GM12878 (cell line): ENCODE measurements at regions not wholly inside any gene's neighbourhood (a gene's known extent, or its start where the extent isn't known, plus 50 kb on each side); places are given as distances from the start of the nearest gene placed in this dataset.
"Not testable (repeated sequence)": the region's sequence is repeated elsewhere in the genome, so short reads cannot be mapped to it uniquely, and the experiment has no call there.

Experiments
- CREM ChIP-seq: IDR thresholded peaks from 2 replicates; pipeline ENCODE4 v1.6.1; 2014; ENCODE audit warnings: antibody characterized with exemption, low read depth
- CTCF ChIP-seq, 3 experiments: IDR thresholded peaks in 2 of 3; conservative IDR thresholded peaks in 1 of 3; 2 replicates each; pipeline ENCODE4 v1.5.1; 2011; ENCODE audit warnings: low read depth in 3 of 3, low read length in 3 of 3, mild to moderate bottlenecking in 3 of 3, control low read depth in 2 of 3, moderate library complexity in 2 of 3, inconsistent platforms in 1 of 3, mixed read lengths in 1 of 3; ENCODE audit not compliant: control insufficient read depth in 2 of 3, insufficient read depth in 1 of 3; ENCODE audit errors: extremely low read depth in 1 of 3
- FOS ChIP-seq: IDR thresholded peaks from 3 replicates; pipeline ENCODE4 v1.6.1; 2011; ENCODE audit warnings: borderline replicate concordance; ENCODE audit not compliant: insufficient read length; ENCODE audit errors: extremely low read depth
- KDM1A ChIP-seq: fragments of 200-600 bp; sonication (generic); IDR thresholded peaks from 2 replicates; pipeline ENCODE4 v1.6.1; 2016; ENCODE audit warnings: borderline replicate concordance
- POLR2AphosphoS5 ChIP-seq: IDR thresholded peaks from 2 replicates; pipeline ENCODE4 v1.6.1; 2011; ENCODE audit warnings: mild to moderate bottlenecking, low read length, inconsistent platforms
- RCOR1 ChIP-seq: conservative IDR thresholded peaks from 2 replicates; pipeline ENCODE4 v1.6.1; 2012; ENCODE audit warnings: low read depth, low read length, improper control_type of control experiment
- SMARCA5 ChIP-seq: fragments of 450-650 bp; IDR thresholded peaks from 2 replicates; pipeline ENCODE4 v1.6.1; 2017; ENCODE audit warnings: mild to moderate bottlenecking
- ZNF592 ChIP-seq: fragments of 450-650 bp; IDR thresholded peaks from 2 replicates; pipeline ENCODE4 v1.6.1; 2017; ENCODE audit warnings: mild to moderate bottlenecking, moderate library complexity
- TF ChIP-seq, protein P1 (sequence below): IDR thresholded peaks from 2 replicates; pipeline ENCODE4 v1.6.1; 2012; ENCODE audit warnings: mild to moderate bottlenecking, low read depth, low read length

GRCh38 chr1:94289244-94289643 lies 51.9 kb upstream of the ARHGAP29 start:
- not testable (repeated sequence) for TF ChIP-seq CTCF (IDR thresholded peaks at IDR 0.05 in 2 of 3, conservative IDR thresholded peaks at IDR 0.05 in 1 of 3; ENCODE audit: control insufficient read depth in 2 of 3, extremely low read depth in 1 of 3, insufficient read depth in 1 of 3, low read depth in 3 of 3, low read length in 3 of 3); KDM1A; POLR2AphosphoS5; SMARCA5; RCOR1; FOS; CREM; ZNF592
- TF ChIP-seq, protein P1, sequence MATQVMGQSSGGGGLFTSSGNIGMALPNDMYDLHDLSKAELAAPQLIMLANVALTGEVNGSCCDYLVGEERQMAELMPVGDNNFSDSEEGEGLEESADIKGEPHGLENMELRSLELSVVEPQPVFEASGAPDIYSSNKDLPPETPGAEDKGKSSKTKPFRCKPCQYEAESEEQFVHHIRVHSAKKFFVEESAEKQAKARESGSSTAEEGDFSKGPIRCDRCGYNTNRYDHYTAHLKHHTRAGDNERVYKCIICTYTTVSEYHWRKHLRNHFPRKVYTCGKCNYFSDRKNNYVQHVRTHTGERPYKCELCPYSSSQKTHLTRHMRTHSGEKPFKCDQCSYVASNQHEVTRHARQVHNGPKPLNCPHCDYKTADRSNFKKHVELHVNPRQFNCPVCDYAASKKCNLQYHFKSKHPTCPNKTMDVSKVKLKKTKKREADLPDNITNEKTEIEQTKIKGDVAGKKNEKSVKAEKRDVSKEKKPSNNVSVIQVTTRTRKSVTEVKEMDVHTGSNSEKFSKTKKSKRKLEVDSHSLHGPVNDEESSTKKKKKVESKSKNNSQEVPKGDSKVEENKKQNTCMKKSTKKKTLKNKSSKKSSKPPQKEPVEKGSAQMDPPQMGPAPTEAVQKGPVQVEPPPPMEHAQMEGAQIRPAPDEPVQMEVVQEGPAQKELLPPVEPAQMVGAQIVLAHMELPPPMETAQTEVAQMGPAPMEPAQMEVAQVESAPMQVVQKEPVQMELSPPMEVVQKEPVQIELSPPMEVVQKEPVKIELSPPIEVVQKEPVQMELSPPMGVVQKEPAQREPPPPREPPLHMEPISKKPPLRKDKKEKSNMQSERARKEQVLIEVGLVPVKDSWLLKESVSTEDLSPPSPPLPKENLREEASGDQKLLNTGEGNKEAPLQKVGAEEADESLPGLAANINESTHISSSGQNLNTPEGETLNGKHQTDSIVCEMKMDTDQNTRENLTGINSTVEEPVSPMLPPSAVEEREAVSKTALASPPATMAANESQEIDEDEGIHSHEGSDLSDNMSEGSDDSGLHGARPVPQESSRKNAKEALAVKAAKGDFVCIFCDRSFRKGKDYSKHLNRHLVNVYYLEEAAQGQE: not testable (repeated sequence)
